ENCODE measurements at regions not wholly inside any gene's neighbourhood (a gene's known extent, or its start where the extent isn't known, plus 50 kb on each side); places are given as distances from the start of the nearest gene placed in this dataset.

DNA sequence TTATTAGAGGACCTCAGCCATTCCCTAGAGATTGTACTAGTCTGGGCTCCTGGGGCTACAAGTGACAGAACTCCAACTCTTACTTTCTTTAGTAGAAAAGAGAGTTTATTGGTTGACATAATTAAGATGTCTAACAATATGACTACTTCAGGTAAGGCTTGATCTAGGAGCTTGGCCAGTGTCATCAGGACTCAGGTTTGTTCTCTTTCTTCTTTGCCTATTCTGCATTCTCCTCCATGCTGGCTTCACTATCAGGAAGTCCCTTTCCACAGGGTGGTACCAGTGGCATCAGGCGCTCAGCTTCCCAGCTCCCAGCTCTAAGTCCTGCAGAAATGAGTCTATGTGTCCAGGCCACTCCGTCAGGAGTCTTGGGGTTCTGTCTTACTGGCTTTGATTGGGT is 286.1 kb upstream of the EEF2KMT start:
- no peak overlapping the region for H3K27ac ChIP-seq
- no peak overlapping the region for H3K9ac ChIP-seq (ENCODE audit: low read depth in 2 of 2, low read length in 2 of 2)
- H3K4me1 ChIP-seq = no peaks in the 10 kb centered on the region
- H3K4me3 ChIP-seq = no peak overlapping the region
- intact Hi-C loops (cut with DNase I) = no loop called here
- no peaks in the 10 kb centered on the region for H3K9me3 ChIP-seq
- no peaks in the 10 kb centered on the region for H3K36me3 ChIP-seq
- DNase-seq = no peak
- TF ChIP-seq, protein P1, sequence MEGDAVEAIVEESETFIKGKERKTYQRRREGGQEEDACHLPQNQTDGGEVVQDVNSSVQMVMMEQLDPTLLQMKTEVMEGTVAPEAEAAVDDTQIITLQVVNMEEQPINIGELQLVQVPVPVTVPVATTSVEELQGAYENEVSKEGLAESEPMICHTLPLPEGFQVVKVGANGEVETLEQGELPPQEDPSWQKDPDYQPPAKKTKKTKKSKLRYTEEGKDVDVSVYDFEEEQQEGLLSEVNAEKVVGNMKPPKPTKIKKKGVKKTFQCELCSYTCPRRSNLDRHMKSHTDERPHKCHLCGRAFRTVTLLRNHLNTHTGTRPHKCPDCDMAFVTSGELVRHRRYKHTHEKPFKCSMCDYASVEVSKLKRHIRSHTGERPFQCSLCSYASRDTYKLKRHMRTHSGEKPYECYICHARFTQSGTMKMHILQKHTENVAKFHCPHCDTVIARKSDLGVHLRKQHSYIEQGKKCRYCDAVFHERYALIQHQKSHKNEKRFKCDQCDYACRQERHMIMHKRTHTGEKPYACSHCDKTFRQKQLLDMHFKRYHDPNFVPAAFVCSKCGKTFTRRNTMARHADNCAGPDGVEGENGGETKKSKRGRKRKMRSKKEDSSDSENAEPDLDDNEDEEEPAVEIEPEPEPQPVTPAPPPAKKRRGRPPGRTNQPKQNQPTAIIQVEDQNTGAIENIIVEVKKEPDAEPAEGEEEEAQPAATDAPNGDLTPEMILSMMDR (IDR thresholded peaks at IDR 0.05) = no peak
- H3K27me3 ChIP-seq = no peaks in the 10 kb centered on the region

DNA sequence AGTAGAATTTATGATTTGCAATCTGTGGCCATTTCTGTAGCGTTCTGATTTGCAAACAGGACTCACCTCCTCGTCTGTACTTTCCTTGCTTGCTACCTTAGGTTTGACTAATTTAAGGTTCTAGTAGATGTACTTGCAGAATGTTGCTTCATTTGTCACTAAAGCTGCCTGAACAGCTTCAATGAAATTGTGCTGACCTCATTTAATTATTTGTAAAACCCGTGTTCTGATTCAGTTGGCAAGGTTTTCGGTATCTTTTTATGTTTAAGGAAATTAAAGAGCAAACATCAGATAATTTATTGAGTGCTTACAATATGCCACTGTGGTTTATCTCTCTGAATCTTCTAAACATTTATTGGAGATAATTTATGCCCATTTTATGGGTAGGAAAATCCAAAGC is 284.9 kb upstream of the EEF2KMT start:
- H3K36me3 ChIP-seq = no peaks in the 10 kb centered on the region
- no peaks in the 10 kb centered on the region for H3K9me3 ChIP-seq
- no peaks in the 10 kb centered on the region for H3K4me1 ChIP-seq
- TF ChIP-seq, protein P1 (IDR thresholded peaks at IDR 0.05) = no peak
- no peak overlapping the region for H3K9ac ChIP-seq (ENCODE audit: low read depth in 2 of 2, low read length in 2 of 2)
- H3K27me3 ChIP-seq = no peaks in the 10 kb centered on the region
- no peak for DNase-seq
- no peak overlapping the region for H3K4me3 ChIP-seq
- H3K27ac ChIP-seq = no peak overlapping the region
- intact Hi-C loops (cut with DNase I) = no loop called here

DNA sequence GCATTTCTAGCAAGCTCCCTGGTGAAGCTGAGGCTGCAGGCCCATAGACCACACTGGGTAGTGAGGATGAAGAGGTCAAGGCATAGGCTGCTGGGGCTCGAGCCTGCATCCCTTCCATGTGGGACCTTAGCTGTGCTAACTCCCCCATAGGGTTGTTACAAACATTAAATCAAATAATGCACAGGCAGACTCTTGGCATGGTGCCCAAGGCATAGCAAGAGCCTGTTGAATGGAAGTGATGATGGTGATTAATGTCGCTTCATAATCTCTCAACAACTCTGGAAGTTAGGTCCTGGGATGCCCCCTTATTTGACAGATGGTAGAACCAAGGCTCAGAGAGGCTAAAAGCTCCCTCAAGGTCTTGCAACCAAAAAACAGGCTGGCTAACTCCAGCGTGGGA is 283.9 kb upstream of the EEF2KMT start:
- Histone ChIP-seq H3K9ac (ENCODE audit: low read depth in 2 of 2, low read length in 2 of 2) (no peak overlapping the region), H3K9me3 (no peaks in the 10 kb centered on the region), H3K4me1 (no peaks in the 10 kb centered on the region), H3K27me3 (no peaks in the 10 kb centered on the region), H3K27ac (no peak overlapping the region), H3K36me3 (no peaks in the 10 kb centered on the region), H3K4me3 (no peak overlapping the region)
- TF ChIP-seq, protein P1 (IDR thresholded peaks at IDR 0.05) = no peak
- no peak for DNase-seq
- intact Hi-C loops (cut with DNase I) = no loop called here

- no peaks in the 10 kb centered on the region for H3K36me3 ChIP-seq
- H3K27me3 ChIP-seq = no peaks in the 10 kb centered on the region
- intact Hi-C loops (cut with DNase I) = no loop called here
- no peaks in the 10 kb centered on the region for H3K9me3 ChIP-seq
- H3K27ac ChIP-seq = no peak overlapping the region
- TF ChIP-seq, protein P1 (IDR thresholded peaks at IDR 0.05) = no peak
- H3K4me3 ChIP-seq = no peak overlapping the region
- no peak for DNase-seq
- no peak overlapping the region for H3K9ac ChIP-seq (ENCODE audit: low read depth in 2 of 2, low read length in 2 of 2)
- no peaks in the 10 kb centered on the region for H3K4me1 ChIP-seq
These were observed 282.4 kb upstream of the EEF2KMT start for GRCh38 chr16:5379954-5380353.

- no peaks in the 10 kb centered on the region for H3K9me3 ChIP-seq
- H3K27me3 ChIP-seq = no peaks in the 10 kb centered on the region
- no peaks in the 10 kb centered on the region for H3K36me3 ChIP-seq
- no peak overlapping the region for H3K27ac ChIP-seq
- no peak overlapping the region for H3K9ac ChIP-seq (ENCODE audit: low read depth in 2 of 2, low read length in 2 of 2)
- no peak overlapping the region for H3K4me3 ChIP-seq
- DNase-seq = no peak
- intact Hi-C loops (cut with DNase I) = no loop called here
- TF ChIP-seq, protein P1 (IDR thresholded peaks at IDR 0.05) = no peak
- H3K4me1 ChIP-seq = no peaks in the 10 kb centered on the region
These were observed 280.9 kb upstream of the EEF2KMT start for GRCh38 chr16:5378531-5378930.

Measured in colonic mucosa (tissue), 4 donors.